Progenitor cell of endocrine pancreas (in vitro differentiated cells): ENCODE measurements at regions not wholly inside any gene's neighbourhood (a gene's known extent, or its start where the extent isn't known, plus 50 kb on each side); places are given as distances from the start of the nearest gene placed in this dataset.
A peak's percentile ranks its signal among the peaks of the same experiment; 100 is the strongest.

ENCODE experiments used
- DNase-seq: peaks from one replicate; pipeline ENCODE4 v3.0.0; 2021; ENCODE audit warnings: low spot score; ENCODE audit not compliant: unreplicated experiment
- H3K27ac Mint-ChIP-seq: 2 replicates; pipeline ENCODE4 v1.8.0; 2021; ENCODE audit warnings: mild to moderate bottlenecking, moderate library complexity, mixed read lengths
- H3K27me3 Mint-ChIP-seq: 2 replicates; pipeline ENCODE4 v1.8.0; 2021; ENCODE audit warnings: mixed read lengths
- H3K36me3 Mint-ChIP-seq: 2 replicates; pipeline ENCODE4 v1.8.0; 2022; ENCODE audit warnings: mixed read lengths; ENCODE audit not compliant: insufficient read depth
- H3K4me1 Mint-ChIP-seq: 2 replicates; pipeline ENCODE4 v1.8.0; 2021; ENCODE audit warnings: low read depth, mixed read lengths
- H3K4me3 Mint-ChIP-seq: 2 replicates; pipeline ENCODE4 v1.8.0; 2021; ENCODE audit warnings: low read depth, mild to moderate bottlenecking, moderate library complexity, mixed read lengths
- H3K9me3 Mint-ChIP-seq: 2 replicates; pipeline ENCODE4 v1.8.0; 2021; ENCODE audit warnings: low read depth, mixed read lengths
- CTCF ChIP-seq: fragments of 200-600 bp; sonication (generic); IDR thresholded peaks from one replicate; pipeline ENCODE4 v1.5.0; 2021; ENCODE audit warnings: antibody characterized with exemption, mild to moderate bottlenecking; ENCODE audit not compliant: unreplicated experiment

GRCh38 chr1:229195246-229195645 lies 75.7 kb upstream of the RAB4A start:
- peaks cover 3% of the 10 kb centered on the region for H3K27me3 Mint-ChIP-seq
- H3K4me3 Mint-ChIP-seq: no peak overlapping the region
- peaks cover 10% of the 10 kb centered on the region for H3K4me1 Mint-ChIP-seq
- no peak for DNase-seq
- no peak overlapping the region for H3K27ac Mint-ChIP-seq
- TF ChIP-seq CTCF: no peak
- no peaks in the 10 kb centered on the region for H3K9me3 Mint-ChIP-seq
- H3K36me3 Mint-ChIP-seq: no peaks in the 10 kb centered on the region

DNA sequence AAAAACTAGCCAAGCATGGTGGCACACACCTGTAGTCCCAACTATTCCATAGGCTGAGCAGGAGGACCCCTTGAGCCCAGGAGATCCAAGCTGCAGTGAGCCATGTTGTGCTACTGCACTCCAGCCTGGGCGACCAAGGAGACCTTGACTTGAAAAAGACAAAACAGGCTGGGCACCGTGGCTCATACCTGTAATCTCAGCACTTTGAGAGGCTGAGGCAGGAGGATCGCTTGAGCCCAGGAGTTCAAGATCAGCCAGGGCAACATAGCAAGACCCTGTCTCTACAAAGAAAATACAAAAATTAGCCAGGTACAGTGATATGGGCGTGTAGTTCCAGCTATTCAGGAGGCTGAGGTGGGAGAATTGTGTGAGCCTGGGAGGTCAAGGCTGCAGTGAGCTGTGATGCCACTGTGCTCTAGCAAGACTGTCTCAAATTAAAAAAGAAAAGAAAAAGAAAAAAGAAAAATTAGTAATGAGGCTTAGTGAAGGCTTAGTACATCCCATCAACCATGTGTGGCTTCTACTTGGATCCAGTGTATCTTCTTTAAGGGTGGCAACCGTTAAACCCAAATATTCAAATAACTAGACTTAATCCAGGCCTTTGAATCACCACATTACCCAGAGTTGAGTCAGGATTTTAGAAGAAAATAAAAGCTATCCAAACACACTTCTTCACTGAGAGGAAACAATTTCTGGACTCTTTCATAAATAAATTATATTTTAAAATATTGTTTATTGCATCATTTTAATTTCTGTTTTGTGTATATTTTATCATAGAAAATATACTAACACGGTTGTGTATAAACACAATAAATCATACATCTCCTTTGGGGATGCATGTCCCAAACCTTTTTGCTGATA lies 74.3 kb upstream of the RAB4A start:
- no peak for TF ChIP-seq CTCF
- H3K4me3 Mint-ChIP-seq: no peak overlapping the region
- H3K36me3 Mint-ChIP-seq: no peaks in the 10 kb centered on the region
- DNase-seq: no peak
- H3K27me3 Mint-ChIP-seq: no peaks in the 10 kb centered on the region
- H3K4me1 Mint-ChIP-seq: peaks cover 15% of the 10 kb centered on the region
- H3K9me3 Mint-ChIP-seq: no peaks in the 10 kb centered on the region
- H3K27ac Mint-ChIP-seq: no peak overlapping the region

- DNase-seq: no peak
- no peak overlapping the region for H3K27ac Mint-ChIP-seq
- H3K4me3 Mint-ChIP-seq: no peak overlapping the region
- no peak for TF ChIP-seq CTCF
- no peaks in the 10 kb centered on the region for H3K36me3 Mint-ChIP-seq
- no peaks in the 10 kb centered on the region for H3K27me3 Mint-ChIP-seq
- peaks cover 15% of the 10 kb centered on the region for H3K4me1 Mint-ChIP-seq
- H3K9me3 Mint-ChIP-seq: no peaks in the 10 kb centered on the region
Observed at GRCh38 chr1:229197265-229197585, 73.7 kb upstream of the RAB4A start.

DNA sequence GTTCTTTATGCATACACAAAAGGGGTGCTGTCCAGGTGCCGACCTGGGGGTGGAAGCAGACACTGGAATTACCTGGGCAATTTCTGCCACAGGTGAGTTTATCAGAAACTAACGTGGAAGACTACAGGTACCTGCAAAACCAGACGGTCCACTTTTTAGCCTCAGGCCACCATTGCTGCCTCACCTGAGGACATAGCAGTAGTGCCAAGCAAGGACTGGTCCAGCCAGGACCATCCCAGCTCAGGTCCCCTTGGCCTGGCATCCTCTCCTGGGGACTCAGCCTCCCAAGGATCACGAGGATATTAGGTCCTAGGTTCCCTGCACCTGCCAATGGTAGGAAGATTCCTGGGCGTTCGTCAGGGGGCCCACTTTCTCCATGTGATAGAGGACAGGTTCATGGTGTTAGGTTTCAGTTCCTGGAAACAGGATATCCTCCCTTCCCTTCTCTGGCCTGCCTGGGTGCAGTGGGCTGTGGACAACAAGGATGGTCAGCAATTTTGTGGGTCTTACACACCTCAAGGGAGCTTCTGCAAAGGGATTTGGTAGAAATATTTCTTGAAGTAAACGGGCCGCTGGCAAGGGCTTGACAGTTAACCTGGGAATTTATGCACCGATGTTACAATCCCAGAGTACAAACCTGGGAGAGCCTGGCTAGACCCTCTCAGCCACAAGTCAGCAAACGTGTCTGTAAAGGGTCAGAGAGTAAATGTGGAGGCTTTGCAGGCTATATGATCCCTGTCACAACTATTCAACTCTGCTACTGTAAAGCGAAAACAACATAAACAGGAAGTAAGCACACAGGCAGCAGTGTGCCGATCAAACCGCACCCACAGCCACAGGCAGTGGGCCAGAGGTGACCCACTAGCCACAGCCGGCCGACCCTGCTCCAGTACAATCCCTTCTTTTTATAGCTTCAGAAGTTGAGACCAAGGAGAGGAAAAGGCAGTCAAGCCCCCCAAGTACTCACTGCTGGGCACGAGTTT lies 71.4 kb upstream of the RAB4A start:
- Mint-ChIP-seq H3K4me1 (peaks cover 15% of the 10 kb centered on the region), H3K36me3 (no peaks in the 10 kb centered on the region), H3K9me3 (no peaks in the 10 kb centered on the region), H3K4me3 (no peak overlapping the region), H3K27me3 (no peaks in the 10 kb centered on the region), H3K27ac (peak overlapping the region; percentile 37)
- TF ChIP-seq CTCF: no peak
- DNase-seq: no peak

GRCh38 chr1:229203030-229203751 lies 67.7 kb upstream of the RAB4A start:
- H3K27ac Mint-ChIP-seq: peak overlapping the region; percentile 68
- no peak overlapping the region for H3K4me3 Mint-ChIP-seq

More at GRCh38 chr1:229203030-229203751, 67.7 kb upstream of the RAB4A start:
- Mint-ChIP-seq H3K36me3 (no peaks in the 10 kb centered on the region), H3K27me3 (no peaks in the 10 kb centered on the region), H3K4me1 (peaks cover 24% of the 10 kb centered on the region), H3K9me3 (no peaks in the 10 kb centered on the region)
- no peak for TF ChIP-seq CTCF
- peak; percentile 35 for DNase-seq
